ENCODE measurements at regions not wholly inside any gene's neighbourhood (a gene's known extent, or its start where the extent isn't known, plus 50 kb on each side); places are given as distances from the start of the nearest gene placed in this dataset.

DNA sequence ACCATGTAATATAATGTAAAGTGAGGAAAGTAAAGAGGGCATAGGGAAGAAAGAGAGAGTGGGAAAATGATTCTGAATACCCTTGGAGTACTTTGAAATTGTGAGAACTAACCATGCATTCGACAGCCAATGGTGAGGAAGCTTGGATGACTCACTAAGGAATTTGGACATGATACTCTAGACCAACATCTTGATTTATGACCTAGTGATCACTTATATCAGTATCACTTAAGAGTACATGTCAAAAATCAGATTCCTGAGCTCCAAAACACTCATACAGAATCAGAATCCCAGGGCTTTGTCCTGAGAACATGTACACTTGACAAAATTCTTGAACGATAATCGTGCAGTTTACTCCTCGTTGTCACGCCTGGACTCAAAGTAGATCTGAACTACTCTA is 1899.8 kb upstream of the PIK3C3 start:
- no peaks in the 10 kb centered on the region for H3K27me3 ChIP-seq (ENCODE audit: control insufficient read depth, insufficient read depth, low read length)
- H3K9me3 ChIP-seq (ENCODE audit: control insufficient read depth, insufficient read depth, low read length): no peaks in the 10 kb centered on the region
- no peak overlapping the region for H3K27ac ChIP-seq (ENCODE audit: low read length)
- H3K36me3 ChIP-seq (ENCODE audit: control insufficient read depth, insufficient read depth, low read length): no peaks in the 10 kb centered on the region
- DNase-seq (ENCODE audit: low read depth, low spot score): no peak
- no CpG with 5 or more reads among the region's 5 CpGs for WGBS (ENCODE audit: insufficient coverage, insufficient read length)
- no peaks in the 10 kb centered on the region for H3K4me1 ChIP-seq (ENCODE audit: control insufficient read depth, insufficient read depth, low read length)
- H3K4me3 ChIP-seq (ENCODE audit: low read length): no peak overlapping the region

DNA sequence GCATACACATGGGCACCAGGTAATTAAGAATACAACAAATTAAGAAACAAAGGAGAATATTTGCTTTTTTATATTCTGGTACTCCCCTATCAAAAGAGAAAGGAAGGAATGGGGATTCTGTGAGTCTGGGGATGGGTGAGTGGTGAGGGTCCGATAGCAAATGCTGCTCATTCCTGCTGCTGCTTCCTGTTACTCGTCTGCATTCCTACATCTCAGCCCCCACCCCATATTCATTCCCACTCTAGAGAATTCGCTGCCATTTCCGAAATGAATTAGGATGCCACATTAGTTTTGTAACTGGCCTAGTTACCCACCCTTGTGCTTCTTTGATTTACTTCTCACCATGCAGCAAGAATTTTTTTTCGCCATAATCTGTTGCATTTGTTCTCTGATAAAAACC is 1905.3 kb upstream of the PIK3C3 start:
- WGBS (ENCODE audit: insufficient coverage, insufficient read length): no CpG with 5 or more reads among the region's 5 CpGs
- Histone ChIP-seq H3K36me3 (ENCODE audit: control insufficient read depth, insufficient read depth, low read length) (no peaks in the 10 kb centered on the region), H3K4me1 (ENCODE audit: control insufficient read depth, insufficient read depth, low read length) (no peaks in the 10 kb centered on the region), H3K9me3 (ENCODE audit: control insufficient read depth, insufficient read depth, low read length) (no peaks in the 10 kb centered on the region), H3K4me3 (ENCODE audit: low read length) (no peak overlapping the region), H3K27me3 (ENCODE audit: control insufficient read depth, insufficient read depth, low read length) (no peaks in the 10 kb centered on the region), H3K27ac (ENCODE audit: low read length) (no peak overlapping the region)
- no peak for DNase-seq (ENCODE audit: low read depth, low spot score)

DNA sequence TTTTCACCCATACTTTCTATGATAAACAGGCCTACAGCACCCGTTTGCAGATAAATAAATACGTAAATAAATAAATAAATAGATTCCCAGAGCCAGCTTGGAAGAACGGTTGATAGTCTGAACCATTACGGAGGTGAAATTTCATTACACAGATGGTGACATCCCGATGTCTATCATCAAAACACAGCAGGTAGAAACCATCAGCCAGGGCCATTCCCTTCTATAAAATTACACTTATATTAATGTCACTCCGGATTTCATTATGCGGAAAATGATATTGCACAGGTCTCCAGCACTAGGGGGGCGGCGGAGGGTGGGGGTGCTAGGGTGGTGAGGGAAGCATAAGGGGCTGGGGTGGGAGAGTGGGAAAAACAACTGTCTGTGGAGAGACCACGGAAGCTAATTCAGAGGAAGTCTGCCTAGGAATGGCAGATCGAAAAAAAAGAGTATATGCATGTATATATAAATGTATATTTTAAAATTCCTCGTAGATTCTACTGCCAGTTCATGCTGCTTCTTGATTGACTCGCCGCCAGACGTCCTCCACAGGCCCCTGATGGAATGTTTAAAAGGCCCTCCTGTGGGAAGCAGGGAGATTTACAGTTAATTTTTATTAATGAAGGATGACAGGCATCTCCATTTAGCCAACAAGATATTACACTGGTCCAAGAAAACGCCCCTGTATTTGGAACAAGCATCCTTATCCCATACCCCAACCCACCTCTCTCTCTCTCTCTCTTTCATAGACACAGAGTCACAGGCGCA is 1906.0 kb upstream of the PIK3C3 start:
- no CpG with 5 or more reads among the region's 17 CpGs for WGBS (ENCODE audit: insufficient coverage, insufficient read length)
- Histone ChIP-seq H3K4me3 (ENCODE audit: low read length) (no peak overlapping the region), H3K9me3 (ENCODE audit: control insufficient read depth, insufficient read depth, low read length) (no peaks in the 10 kb centered on the region), H3K27me3 (ENCODE audit: control insufficient read depth, insufficient read depth, low read length) (no peaks in the 10 kb centered on the region), H3K4me1 (ENCODE audit: control insufficient read depth, insufficient read depth, low read length) (no peaks in the 10 kb centered on the region), H3K27ac (ENCODE audit: low read length) (no peak overlapping the region), H3K36me3 (ENCODE audit: control insufficient read depth, insufficient read depth, low read length) (no peaks in the 10 kb centered on the region)
- no peak for DNase-seq (ENCODE audit: low read depth, low spot score)

DNA sequence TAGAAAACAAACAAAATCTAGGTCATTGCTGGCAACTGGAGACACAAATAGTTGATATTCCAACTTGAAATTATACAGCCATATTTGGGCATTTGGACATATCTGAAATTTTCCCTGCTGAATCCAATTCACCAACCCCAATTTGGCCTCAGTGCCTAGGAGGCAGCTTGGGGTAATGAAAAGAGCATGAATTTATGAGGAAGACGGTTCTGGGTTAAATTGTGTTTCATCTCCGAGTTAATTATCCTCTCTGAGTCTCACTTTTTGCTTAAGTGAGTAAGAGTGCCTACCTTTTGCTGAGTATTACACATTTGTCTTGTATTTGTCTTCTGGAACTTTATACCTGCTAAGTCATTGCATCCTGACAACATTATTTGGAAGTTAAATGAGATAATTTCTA is 1906.8 kb upstream of the PIK3C3 start:
- H3K36me3 ChIP-seq (ENCODE audit: control insufficient read depth, insufficient read depth, low read length): no peaks in the 10 kb centered on the region
- WGBS (ENCODE audit: insufficient coverage, insufficient read length): no CpG with 5 or more reads among the region's 2 CpGs
- H3K27me3 ChIP-seq (ENCODE audit: control insufficient read depth, insufficient read depth, low read length): no peaks in the 10 kb centered on the region
- no peak for DNase-seq (ENCODE audit: low read depth, low spot score)
- no peak overlapping the region for H3K27ac ChIP-seq (ENCODE audit: low read length)
- no peak overlapping the region for H3K4me3 ChIP-seq (ENCODE audit: low read length)
- H3K4me1 ChIP-seq (ENCODE audit: control insufficient read depth, insufficient read depth, low read length): no peaks in the 10 kb centered on the region
- H3K9me3 ChIP-seq (ENCODE audit: control insufficient read depth, insufficient read depth, low read length): no peaks in the 10 kb centered on the region

DNA sequence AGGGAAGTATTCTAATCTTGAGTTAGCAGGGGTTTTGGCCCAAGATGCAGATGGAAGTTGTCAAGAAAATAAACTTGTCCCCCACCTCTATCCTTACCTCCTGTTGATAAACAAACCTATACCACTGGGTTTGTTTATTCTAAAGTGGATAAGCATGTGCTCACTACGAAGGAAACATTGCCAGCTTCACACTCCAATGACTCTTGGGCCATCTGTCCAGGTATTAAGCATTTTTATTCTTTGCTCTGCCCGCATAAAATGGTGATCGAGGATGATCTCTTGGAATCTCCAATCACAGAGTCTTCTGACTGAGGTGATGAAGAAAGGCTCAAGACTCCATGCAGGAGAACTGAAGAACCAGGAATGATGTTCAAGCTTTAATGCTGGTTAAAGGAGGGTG is 1908.4 kb upstream of the PIK3C3 start:
- Histone ChIP-seq H3K36me3 (ENCODE audit: control insufficient read depth, insufficient read depth, low read length) (no peaks in the 10 kb centered on the region), H3K4me1 (ENCODE audit: control insufficient read depth, insufficient read depth, low read length) (no peaks in the 10 kb centered on the region), H3K4me3 (ENCODE audit: low read length) (no peak overlapping the region), H3K27me3 (ENCODE audit: control insufficient read depth, insufficient read depth, low read length) (no peaks in the 10 kb centered on the region), H3K27ac (ENCODE audit: low read length) (no peak overlapping the region), H3K9me3 (ENCODE audit: control insufficient read depth, insufficient read depth, low read length) (no peaks in the 10 kb centered on the region)
- no CpG with 5 or more reads among the region's 3 CpGs for WGBS (ENCODE audit: insufficient coverage, insufficient read length)
- no peak for DNase-seq (ENCODE audit: low read depth, low spot score)

DNA sequence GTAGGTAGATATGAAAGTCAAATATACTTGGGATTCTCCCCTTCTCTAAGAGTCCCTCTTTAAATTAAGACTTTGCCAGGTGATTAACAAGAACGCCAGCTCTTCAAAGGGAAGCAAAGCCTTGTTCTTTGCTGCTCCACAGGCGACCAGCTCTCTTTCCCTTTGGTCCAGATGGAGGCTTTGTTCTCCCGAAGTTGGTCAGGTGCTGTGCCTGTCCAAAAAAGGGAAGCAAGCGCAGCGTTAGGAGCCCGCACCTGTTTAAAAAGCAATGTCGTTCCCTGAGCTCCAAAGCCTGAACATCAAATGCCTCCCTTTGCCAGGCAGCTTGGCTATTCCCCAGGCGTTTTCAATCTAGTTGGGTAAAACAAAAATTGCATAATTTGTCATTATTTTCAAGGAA is 1913.1 kb upstream of the PIK3C3 start:
- Histone ChIP-seq H3K36me3 (ENCODE audit: control insufficient read depth, insufficient read depth, low read length) (no peaks in the 10 kb centered on the region), H3K4me3 (ENCODE audit: low read length) (no peak overlapping the region), H3K9me3 (ENCODE audit: control insufficient read depth, insufficient read depth, low read length) (no peaks in the 10 kb centered on the region), H3K27ac (ENCODE audit: low read length) (no peak overlapping the region), H3K4me1 (ENCODE audit: control insufficient read depth, insufficient read depth, low read length) (no peaks in the 10 kb centered on the region), H3K27me3 (ENCODE audit: control insufficient read depth, insufficient read depth, low read length) (no peaks in the 10 kb centered on the region)
- WGBS (ENCODE audit: insufficient coverage, insufficient read length): no CpG with 5 or more reads among the region's 8 CpGs
- DNase-seq (ENCODE audit: low read depth, low spot score): no peak

DNA sequence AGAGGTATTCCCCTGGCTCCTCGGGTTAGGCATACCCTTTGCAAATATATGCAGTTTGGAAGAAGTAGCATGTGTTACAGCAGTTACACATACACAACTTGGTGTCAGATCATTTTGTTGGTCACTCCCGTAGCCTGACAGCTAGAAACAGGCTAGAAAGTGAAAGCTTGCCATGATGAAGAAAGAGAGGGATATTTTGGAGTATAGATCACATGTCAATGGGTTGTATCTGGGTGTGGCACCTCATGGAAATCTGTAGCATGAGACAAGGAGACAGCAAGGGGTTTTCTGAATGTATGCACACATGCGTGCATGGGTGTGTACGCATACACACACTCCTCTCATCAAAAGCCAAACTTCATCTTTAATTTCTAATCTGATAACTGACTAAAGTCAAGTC is 1914.5 kb upstream of the PIK3C3 start:
- no peak for DNase-seq (ENCODE audit: low read depth, low spot score)
- H3K36me3 ChIP-seq (ENCODE audit: control insufficient read depth, insufficient read depth, low read length): no peaks in the 10 kb centered on the region
- no CpG with 5 or more reads among the region's 4 CpGs for WGBS (ENCODE audit: insufficient coverage, insufficient read length)
- H3K4me1 ChIP-seq (ENCODE audit: control insufficient read depth, insufficient read depth, low read length): no peaks in the 10 kb centered on the region
- no peaks in the 10 kb centered on the region for H3K27me3 ChIP-seq (ENCODE audit: control insufficient read depth, insufficient read depth, low read length)
- no peak overlapping the region for H3K4me3 ChIP-seq (ENCODE audit: low read length)
- H3K27ac ChIP-seq (ENCODE audit: low read length): no peak overlapping the region
- H3K9me3 ChIP-seq (ENCODE audit: control insufficient read depth, insufficient read depth, low read length): no peaks in the 10 kb centered on the region

DNA sequence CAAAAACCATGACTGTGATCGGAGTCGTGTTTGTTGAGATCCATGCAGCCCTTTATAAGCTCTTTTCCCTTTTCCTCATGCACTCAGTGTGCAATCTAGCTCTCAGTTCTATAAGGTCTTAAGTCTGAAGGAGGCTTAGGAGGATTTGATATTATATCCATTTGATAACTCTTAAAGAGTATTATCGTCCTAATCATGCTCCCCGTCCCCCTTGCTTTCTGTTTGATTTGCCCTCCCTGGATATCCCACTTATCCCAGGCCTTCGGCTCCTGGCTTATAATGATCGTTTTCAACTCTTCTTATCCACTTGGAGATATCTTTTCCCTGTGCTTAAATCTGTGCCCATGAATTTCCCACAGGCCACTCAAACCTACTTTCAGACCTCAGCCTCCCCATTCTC is 1917.7 kb upstream of the PIK3C3 start:
- H3K27ac ChIP-seq (ENCODE audit: low read length): no peak overlapping the region
- H3K4me1 ChIP-seq (ENCODE audit: control insufficient read depth, insufficient read depth, low read length): no peaks in the 10 kb centered on the region

DNA sequence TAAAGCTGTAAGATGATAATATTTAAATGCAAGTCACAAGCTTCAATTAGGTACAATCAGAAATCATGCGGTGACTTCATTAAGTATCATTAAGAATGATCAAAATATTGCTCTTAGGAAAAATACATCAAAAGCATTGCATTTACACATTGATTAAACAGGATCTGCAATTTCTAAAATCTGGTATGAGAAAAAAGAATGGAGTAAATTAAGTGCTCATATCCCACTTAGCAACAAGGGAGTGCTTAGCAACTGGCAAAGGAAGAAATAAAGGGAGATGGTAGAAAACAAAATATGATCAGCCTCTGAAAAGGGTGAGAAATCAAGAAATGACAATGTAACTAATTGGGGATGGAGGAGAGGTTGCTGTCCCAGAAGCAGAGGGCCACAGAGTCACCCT is 1918.2 kb upstream of the PIK3C3 start:
- DNase-seq (ENCODE audit: low read depth, low spot score): no peak
- Histone ChIP-seq H3K4me3 (ENCODE audit: low read length) (no peak overlapping the region), H3K36me3 (ENCODE audit: control insufficient read depth, insufficient read depth, low read length) (no peaks in the 10 kb centered on the region), H3K9me3 (ENCODE audit: control insufficient read depth, insufficient read depth, low read length) (no peaks in the 10 kb centered on the region), H3K27ac (ENCODE audit: low read length) (no peak overlapping the region), H3K4me1 (ENCODE audit: control insufficient read depth, insufficient read depth, low read length) (no peaks in the 10 kb centered on the region), H3K27me3 (ENCODE audit: control insufficient read depth, insufficient read depth, low read length) (no peaks in the 10 kb centered on the region)
- no CpG with 5 or more reads among the region's 1 CpG for WGBS (ENCODE audit: insufficient coverage, insufficient read length)

More for the DNA sequence above, 1917.7 kb upstream of the PIK3C3 start:
- no peaks in the 10 kb centered on the region for H3K9me3 ChIP-seq (ENCODE audit: control insufficient read depth, insufficient read depth, low read length)
- H3K27me3 ChIP-seq (ENCODE audit: control insufficient read depth, insufficient read depth, low read length): no peaks in the 10 kb centered on the region
- no peak overlapping the region for H3K4me3 ChIP-seq (ENCODE audit: low read length)
- H3K36me3 ChIP-seq (ENCODE audit: control insufficient read depth, insufficient read depth, low read length): no peaks in the 10 kb centered on the region
- no CpG with 5 or more reads among the region's 6 CpGs for WGBS (ENCODE audit: insufficient coverage, insufficient read length)
- no peak for DNase-seq (ENCODE audit: low read depth, low spot score)

DNA sequence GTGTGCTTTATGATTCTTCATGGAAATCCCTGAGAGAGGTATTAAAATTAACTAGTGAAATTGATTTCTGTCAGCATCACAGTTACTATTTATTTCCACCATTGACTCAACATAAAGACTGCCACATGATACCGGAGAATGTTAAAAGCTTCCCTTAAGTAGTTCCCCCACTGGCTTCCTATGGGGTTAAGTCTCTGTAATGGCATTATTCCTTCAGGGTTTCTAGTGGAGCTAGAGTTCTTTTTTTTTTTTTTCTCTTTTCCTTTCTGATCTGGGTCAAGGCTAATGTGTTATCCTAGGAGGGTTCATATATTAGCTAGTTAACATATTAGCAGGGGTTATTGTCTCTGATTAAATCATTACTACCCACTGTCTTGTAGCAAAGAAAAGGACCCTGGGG is 1919.1 kb upstream of the PIK3C3 start:
- Histone ChIP-seq H3K36me3 (ENCODE audit: control insufficient read depth, insufficient read depth, low read length) (no peaks in the 10 kb centered on the region), H3K4me1 (ENCODE audit: control insufficient read depth, insufficient read depth, low read length) (no peaks in the 10 kb centered on the region), H3K4me3 (ENCODE audit: low read length) (no peak overlapping the region), H3K27me3 (ENCODE audit: control insufficient read depth, insufficient read depth, low read length) (no peaks in the 10 kb centered on the region), H3K27ac (ENCODE audit: low read length) (no peak overlapping the region), H3K9me3 (ENCODE audit: control insufficient read depth, insufficient read depth, low read length) (no peaks in the 10 kb centered on the region)
- no CpG with 5 or more reads among the region's 1 CpG for WGBS (ENCODE audit: insufficient coverage, insufficient read length)
- no peak for DNase-seq (ENCODE audit: low read depth, low spot score)

DNA sequence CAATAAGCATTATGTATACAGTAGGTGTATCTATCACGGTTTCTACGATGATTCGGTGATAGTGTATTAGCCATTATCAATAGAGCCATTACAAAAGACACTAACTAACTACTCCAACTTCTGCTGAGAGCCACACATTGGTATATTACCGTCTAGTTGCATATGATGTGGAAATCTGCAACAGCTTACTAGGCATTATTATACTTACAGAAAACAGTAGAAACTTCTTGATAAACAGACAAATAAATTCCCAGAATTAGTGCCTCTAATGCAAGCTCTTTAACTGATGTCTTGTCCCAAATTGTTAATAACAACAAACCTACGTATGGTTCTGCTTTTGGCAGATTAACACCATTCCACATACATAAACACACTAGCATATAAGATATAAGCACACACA is 1923.0 kb upstream of the PIK3C3 start:
- WGBS (ENCODE audit: insufficient coverage, insufficient read length): no CpG with 5 or more reads among the region's 5 CpGs
- H3K4me3 ChIP-seq (ENCODE audit: low read length): no peak overlapping the region
- no peaks in the 10 kb centered on the region for H3K27me3 ChIP-seq (ENCODE audit: control insufficient read depth, insufficient read depth, low read length)
- no peaks in the 10 kb centered on the region for H3K9me3 ChIP-seq (ENCODE audit: control insufficient read depth, insufficient read depth, low read length)
- no peak overlapping the region for H3K27ac ChIP-seq (ENCODE audit: low read length)
- DNase-seq (ENCODE audit: low read depth, low spot score): no peak
- no peaks in the 10 kb centered on the region for H3K36me3 ChIP-seq (ENCODE audit: control insufficient read depth, insufficient read depth, low read length)
- H3K4me1 ChIP-seq (ENCODE audit: control insufficient read depth, insufficient read depth, low read length): no peaks in the 10 kb centered on the region
